Left ventricle myocardium inferior (tissue), 1 donor: ENCODE measurements at regions not wholly inside any gene's neighbourhood (a gene's known extent, or its start where the extent isn't known, plus 50 kb on each side); places are given as distances from the start of the nearest gene placed in this dataset.
"Not testable (repeated sequence)": the region's sequence is repeated elsewhere in the genome, so short reads cannot be mapped to it uniquely, and the experiment has no call there.

Source experiments
- DNase-seq: peaks from one replicate; pipeline ENCODE4 v3.0.0-alpha.2; 2020
- H3K27ac ChIP-seq: fragments of 200-600 bp; replicated peaks from 2 replicates; pipeline ENCODE4 v1.8.0; 2021
- H3K27me3 ChIP-seq: fragments of 200-600 bp; 2 replicates; pipeline ENCODE4 v1.8.0; 2021; ENCODE audit warnings: low read depth
- H3K36me3 ChIP-seq: fragments of 200-600 bp; 2 replicates; pipeline ENCODE4 v1.8.0; 2021
- H3K4me1 ChIP-seq: fragments of 200-600 bp; 2 replicates; pipeline ENCODE4 v1.8.0; 2021
- H3K4me3 ChIP-seq: fragments of 200-600 bp; 2 replicates; pipeline ENCODE4 v1.8.0; 2021; ENCODE audit warnings: mild to moderate bottlenecking, moderate library complexity
- H3K9me3 ChIP-seq: fragments of 200-600 bp; replicated peaks from 2 replicates; pipeline ENCODE4 v1.8.0; 2021
- intact Hi-C: fragments of 100-400 bp; cut with micrococcal nuclease; formaldehyde crosslinking; loops from one replicate; pipeline ENCODE4 v1.11.0; 2022
- TF ChIP-seq, protein P1 (sequence below): fragments of 200-600 bp; IDR thresholded peaks from 2 replicates; pipeline ENCODE4 v1.8.0; 2021; ENCODE audit warnings: antibody characterized with exemption, mild to moderate bottlenecking, borderline replicate concordance
- donor health status: DM: no; HTN: yes; CAD: no; lungs with severe emphysema.

DNA sequence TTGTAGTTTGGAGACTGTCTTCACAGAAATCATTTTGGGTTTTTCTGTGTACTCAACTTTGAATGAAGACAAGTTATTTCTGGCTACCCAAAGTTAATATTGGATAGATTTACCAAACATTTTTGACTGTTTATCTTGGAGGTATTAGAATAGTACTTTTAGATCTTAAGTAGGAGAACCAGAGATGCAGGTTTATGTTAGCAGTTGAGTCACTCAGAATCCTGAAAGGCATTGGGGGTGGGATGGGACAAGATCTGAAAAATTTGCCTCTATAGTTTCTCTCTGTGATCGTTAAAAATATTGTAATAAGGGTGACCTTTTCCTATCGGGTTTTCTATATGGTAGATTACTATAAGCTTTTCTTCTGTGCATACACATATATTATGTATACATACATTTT is 112.3 kb downstream of the TTC6 start:
- TF ChIP-seq, protein P1, sequence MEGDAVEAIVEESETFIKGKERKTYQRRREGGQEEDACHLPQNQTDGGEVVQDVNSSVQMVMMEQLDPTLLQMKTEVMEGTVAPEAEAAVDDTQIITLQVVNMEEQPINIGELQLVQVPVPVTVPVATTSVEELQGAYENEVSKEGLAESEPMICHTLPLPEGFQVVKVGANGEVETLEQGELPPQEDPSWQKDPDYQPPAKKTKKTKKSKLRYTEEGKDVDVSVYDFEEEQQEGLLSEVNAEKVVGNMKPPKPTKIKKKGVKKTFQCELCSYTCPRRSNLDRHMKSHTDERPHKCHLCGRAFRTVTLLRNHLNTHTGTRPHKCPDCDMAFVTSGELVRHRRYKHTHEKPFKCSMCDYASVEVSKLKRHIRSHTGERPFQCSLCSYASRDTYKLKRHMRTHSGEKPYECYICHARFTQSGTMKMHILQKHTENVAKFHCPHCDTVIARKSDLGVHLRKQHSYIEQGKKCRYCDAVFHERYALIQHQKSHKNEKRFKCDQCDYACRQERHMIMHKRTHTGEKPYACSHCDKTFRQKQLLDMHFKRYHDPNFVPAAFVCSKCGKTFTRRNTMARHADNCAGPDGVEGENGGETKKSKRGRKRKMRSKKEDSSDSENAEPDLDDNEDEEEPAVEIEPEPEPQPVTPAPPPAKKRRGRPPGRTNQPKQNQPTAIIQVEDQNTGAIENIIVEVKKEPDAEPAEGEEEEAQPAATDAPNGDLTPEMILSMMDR = no peak
- DNase-seq = no peak
- peaks cover 13% of the 10 kb centered on the region for H3K27me3 ChIP-seq
- H3K9me3 ChIP-seq = no peaks in the 10 kb centered on the region
- no peak overlapping the region for H3K27ac ChIP-seq
- H3K36me3 ChIP-seq = no peaks in the 10 kb centered on the region
- no peak overlapping the region for H3K4me3 ChIP-seq
- intact Hi-C loops = no loop called here
- H3K4me1 ChIP-seq = no peaks in the 10 kb centered on the region

DNA sequence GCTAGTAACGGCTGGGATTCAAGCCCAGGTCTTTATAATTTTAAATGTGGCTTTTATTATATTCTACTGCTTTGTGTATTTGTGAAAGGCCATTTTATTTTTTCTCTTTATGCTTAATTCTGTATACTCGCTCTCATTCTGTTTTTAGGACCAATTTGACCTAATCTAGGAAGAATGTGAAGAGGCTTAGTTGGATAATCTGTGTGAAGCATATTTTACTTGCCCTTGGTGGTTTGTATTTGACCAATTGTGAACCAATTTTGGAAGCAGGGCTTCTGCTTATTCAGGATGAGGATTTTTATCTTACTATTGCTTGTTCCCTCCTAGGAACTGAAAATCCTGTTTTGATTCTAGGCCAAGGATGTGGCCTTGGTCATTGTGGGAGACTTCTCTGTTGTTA is 113.1 kb downstream of the TTC6 start:
- H3K27me3 ChIP-seq = peaks cover 13% of the 10 kb centered on the region
- no peak overlapping the region for H3K27ac ChIP-seq
- H3K36me3 ChIP-seq = no peaks in the 10 kb centered on the region
- intact Hi-C loops = no loop called here
- no peak for DNase-seq
- no peak overlapping the region for H3K4me3 ChIP-seq
- TF ChIP-seq, protein P1 = no peak
- no peaks in the 10 kb centered on the region for H3K4me1 ChIP-seq
- H3K9me3 ChIP-seq = no peaks in the 10 kb centered on the region

DNA sequence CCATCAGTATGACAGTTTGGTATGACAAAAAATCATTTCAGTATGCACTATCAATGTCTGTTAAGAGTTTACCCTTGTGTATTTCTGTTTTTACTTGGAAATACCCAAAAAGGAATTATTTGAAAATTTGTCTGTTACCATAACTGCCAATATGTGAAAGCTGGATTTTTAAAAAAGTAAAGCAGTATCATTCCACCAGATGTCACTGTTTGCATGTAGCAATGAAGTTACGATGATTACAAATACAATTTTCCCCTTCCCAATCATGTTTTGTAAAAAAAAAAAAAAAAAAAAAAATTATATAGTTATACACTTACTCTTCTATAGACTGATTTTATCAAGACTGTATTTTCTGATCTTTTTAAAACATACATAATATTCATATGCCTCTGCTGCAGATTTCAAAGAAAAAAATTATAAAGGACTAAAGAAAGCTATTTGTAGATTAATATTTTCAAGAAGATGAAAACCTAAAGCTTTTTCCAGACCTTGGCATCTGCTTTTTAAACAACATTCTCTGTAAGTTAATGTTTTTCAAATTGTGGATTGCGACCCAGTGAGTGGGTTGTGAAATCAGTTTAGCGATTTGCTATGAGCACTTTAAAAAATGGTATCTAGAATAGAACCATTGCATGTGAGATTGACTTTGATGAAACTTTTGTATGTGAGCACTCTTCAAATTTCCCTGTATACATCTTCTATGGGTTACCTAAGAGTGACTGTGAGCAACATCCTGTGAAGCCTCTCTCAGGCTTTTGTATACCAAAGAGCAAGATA is 114.2 kb downstream of the TTC6 start:
- Histone ChIP-seq H3K4me3 (no peak overlapping the region), H3K36me3 (no peaks in the 10 kb centered on the region), H3K9me3 (no peaks in the 10 kb centered on the region), H3K4me1 (no peaks in the 10 kb centered on the region), H3K27me3 (peaks cover 13% of the 10 kb centered on the region), H3K27ac (no peak overlapping the region)
- TF ChIP-seq, protein P1 = peak; percentile 40
- DNase-seq = no peak
- intact Hi-C loops = no loop called here

- H3K4me1 ChIP-seq = no peaks in the 10 kb centered on the region
- no peaks in the 10 kb centered on the region for H3K27me3 ChIP-seq
- DNase-seq = no peak
- TF ChIP-seq, protein P1 = no peak
- intact Hi-C loops = no loop called here
- no peak overlapping the region for H3K4me3 ChIP-seq
- no peak overlapping the region for H3K27ac ChIP-seq
- no peaks in the 10 kb centered on the region for H3K36me3 ChIP-seq
- no peaks in the 10 kb centered on the region for H3K9me3 ChIP-seq
These were observed 116.0 kb downstream of the TTC6 start for GRCh38 chr14:37711356-37711830.

DNA sequence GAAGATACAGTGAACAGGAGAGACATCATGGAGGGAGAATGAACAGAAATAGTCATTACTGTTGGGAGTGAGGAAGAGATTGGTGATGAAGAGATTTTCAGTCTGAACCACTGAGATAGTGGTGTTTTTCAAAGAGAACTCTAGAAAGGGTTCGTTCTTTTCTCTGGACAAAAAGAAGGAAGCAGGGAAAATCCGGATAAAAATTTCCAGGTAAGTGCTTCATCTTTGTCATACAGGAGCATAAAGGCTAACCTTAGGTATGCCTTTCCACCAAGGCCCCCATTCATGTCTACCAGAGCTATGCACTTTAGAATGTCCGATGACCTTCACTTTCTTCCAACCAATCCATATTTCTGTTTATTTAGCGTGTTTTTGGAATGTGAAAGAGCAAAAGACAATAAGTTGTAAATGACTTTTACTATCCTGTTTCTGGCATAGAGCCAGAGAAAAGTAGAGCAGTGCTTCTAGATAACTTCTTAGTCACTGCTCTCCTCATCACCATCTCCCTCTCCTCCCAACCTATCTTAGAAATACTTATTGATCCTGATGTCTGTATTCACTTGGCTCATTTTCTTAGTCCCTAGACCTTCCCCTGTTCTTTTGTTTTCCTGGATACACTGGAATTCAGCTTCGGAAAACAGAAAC is 116.5 kb downstream of the TTC6 start:
- Histone ChIP-seq H3K36me3 (no peaks in the 10 kb centered on the region), H3K27me3 (no peaks in the 10 kb centered on the region), H3K9me3 (no peaks in the 10 kb centered on the region), H3K4me1 (no peaks in the 10 kb centered on the region), H3K27ac (no peak overlapping the region), H3K4me3 (no peak overlapping the region)
- TF ChIP-seq, protein P1 = no peak
- intact Hi-C loops = no loop called here
- DNase-seq = no peak

DNA sequence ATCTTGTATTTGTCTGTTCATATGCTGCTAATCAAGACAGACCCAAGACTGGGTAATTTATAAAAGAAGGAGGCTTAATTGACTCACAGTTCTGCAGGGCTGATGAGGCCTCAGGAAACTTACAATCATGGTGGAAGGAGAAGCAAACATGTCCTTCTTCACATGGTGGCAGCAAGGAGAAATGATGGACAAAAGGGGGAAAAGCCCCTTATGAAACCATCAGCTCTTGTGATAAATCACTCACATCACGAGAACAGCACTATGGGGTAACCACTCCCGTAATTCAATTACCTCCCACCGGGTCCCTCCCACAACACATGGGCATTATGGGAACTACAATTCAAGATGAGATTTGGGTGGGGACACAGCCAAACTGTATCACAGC is 117.0 kb downstream of the TTC6 start:
- H3K27me3 ChIP-seq, H3K4me3 ChIP-seq, intact Hi-C loops: not testable (repeated sequence)

More for the DNA sequence above, 117.0 kb downstream of the TTC6 start:
- DNase-seq, H3K27ac ChIP-seq, H3K9me3 ChIP-seq, H3K36me3 ChIP-seq, H3K4me1 ChIP-seq: not testable (repeated sequence)
